ENCODE measurements at regions not wholly inside any gene's neighbourhood (a gene's known extent, or its start where the extent isn't known, plus 50 kb on each side); places are given as distances from the start of the nearest gene placed in this dataset.

DNA sequence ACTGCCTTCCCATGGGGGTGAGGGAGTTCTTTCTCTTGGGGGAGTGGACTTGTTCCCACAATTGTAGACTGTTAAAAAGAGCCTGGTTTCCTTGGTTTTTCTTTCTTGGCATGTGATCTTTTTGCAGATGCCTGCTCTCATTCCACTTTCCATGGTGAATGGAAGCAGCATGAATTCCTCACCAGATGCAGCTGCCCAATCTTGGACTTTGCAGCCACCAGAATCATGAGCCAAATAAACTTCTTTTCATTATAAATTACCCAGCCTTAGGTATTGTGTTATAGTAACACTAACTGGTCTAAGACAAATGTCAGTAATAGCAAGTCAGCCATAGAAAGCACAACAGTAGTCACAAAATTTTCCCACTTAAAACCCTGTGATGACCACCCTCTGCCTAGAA is 260.5 kb upstream of the THBS1 start:
- Histone ChIP-seq H3K36me3 (ENCODE audit: control insufficient read depth, insufficient read depth, low read length) (no peaks in the 10 kb centered on the region), H3K4me1 (ENCODE audit: control insufficient read depth, insufficient read depth, low read length, poor library complexity, severe bottlenecking) (no peaks in the 10 kb centered on the region), H3K9me3 (ENCODE audit: control insufficient read depth, low read length) (no peaks in the 10 kb centered on the region), H3K4me3 (ENCODE audit: insufficient read depth, low read depth, low read length, poor library complexity, severe bottlenecking) (no peak overlapping the region), H3K27ac (ENCODE audit: insufficient read depth, low read length, poor library complexity, severe bottlenecking) (no peak overlapping the region), H3K27me3 (replicated peaks; ENCODE audit: control insufficient read depth, insufficient read depth, low read length, poor library complexity, severe bottlenecking) (no peaks in the 10 kb centered on the region)
- no peak for DNase-seq

DNA sequence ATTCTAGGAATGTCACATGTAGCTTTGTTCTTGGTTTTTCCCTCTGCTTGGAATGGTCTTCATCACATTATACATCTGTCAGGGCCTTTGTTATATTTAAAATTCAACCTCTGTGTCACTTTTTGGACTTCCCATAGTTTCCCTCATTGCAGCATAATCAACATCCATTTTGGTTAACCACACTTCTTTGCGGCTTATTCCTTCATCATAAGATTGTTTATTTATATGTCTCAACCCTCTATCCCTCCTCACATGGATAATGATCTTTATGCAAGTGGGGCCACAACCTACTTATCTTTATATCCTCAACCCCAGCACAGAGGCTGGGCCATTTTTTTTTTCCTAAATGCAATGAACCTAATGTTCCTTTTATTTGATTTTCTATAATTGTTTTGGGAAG is 260.0 kb upstream of the THBS1 start:
- Histone ChIP-seq H3K27ac (ENCODE audit: insufficient read depth, low read length, poor library complexity, severe bottlenecking) (no peak overlapping the region), H3K4me1 (ENCODE audit: control insufficient read depth, insufficient read depth, low read length, poor library complexity, severe bottlenecking) (no peaks in the 10 kb centered on the region), H3K27me3 (replicated peaks; ENCODE audit: control insufficient read depth, insufficient read depth, low read length, poor library complexity, severe bottlenecking) (no peaks in the 10 kb centered on the region), H3K4me3 (ENCODE audit: insufficient read depth, low read depth, low read length, poor library complexity, severe bottlenecking) (no peak overlapping the region), H3K9me3 (ENCODE audit: control insufficient read depth, low read length) (no peaks in the 10 kb centered on the region), H3K36me3 (ENCODE audit: control insufficient read depth, insufficient read depth, low read length) (no peaks in the 10 kb centered on the region)
- DNase-seq, result no peak

DNA sequence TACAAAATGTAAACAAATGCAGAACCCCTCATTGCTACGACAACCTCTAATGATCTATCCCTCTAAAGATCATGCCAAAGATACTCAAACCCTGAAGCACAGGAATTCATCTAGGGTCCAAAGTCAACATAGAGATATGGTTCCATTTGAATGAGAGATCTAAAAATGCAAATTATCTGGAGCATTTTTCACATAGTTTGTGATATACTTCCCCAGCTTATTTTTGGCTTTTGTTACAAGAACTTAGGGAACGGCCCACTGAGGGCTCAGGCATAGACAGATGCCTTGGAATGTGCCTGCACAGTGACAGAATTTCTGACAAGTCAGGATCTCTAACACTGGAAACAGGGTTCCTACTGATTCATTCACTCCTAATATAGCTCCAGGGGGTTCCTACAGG is 258.9 kb upstream of the THBS1 start:
- Histone ChIP-seq H3K4me1 (ENCODE audit: control insufficient read depth, insufficient read depth, low read length, poor library complexity, severe bottlenecking) (no peaks in the 10 kb centered on the region), H3K27me3 (replicated peaks; ENCODE audit: control insufficient read depth, insufficient read depth, low read length, poor library complexity, severe bottlenecking) (peaks cover 2% of the 10 kb centered on the region), H3K4me3 (ENCODE audit: insufficient read depth, low read depth, low read length, poor library complexity, severe bottlenecking) (no peak overlapping the region), H3K36me3 (ENCODE audit: control insufficient read depth, insufficient read depth, low read length) (no peaks in the 10 kb centered on the region), H3K9me3 (ENCODE audit: control insufficient read depth, low read length) (no peaks in the 10 kb centered on the region), H3K27ac (ENCODE audit: insufficient read depth, low read length, poor library complexity, severe bottlenecking) (no peak overlapping the region)
- no peak for DNase-seq

DNA sequence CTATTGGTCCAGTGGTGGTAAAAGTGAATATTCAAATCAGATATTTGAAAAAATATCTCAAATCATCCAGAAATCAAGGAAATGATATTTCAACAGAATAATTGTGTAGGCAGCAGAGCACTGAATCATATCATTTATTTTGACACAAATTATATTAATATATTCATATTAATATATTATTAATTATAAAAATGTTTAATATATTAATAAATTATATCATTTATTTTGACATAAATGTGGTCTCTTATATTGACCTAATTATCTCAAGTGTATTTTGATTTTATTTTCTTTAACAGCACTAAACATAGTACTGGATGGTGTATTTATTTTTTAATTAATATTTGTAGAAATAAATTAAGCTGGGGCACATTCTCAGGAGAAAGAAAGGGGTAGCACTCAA is 257.7 kb upstream of the THBS1 start:
- Histone ChIP-seq H3K4me3 (ENCODE audit: insufficient read depth, low read depth, low read length, poor library complexity, severe bottlenecking) (no peak overlapping the region), H3K4me1 (ENCODE audit: control insufficient read depth, insufficient read depth, low read length, poor library complexity, severe bottlenecking) (no peaks in the 10 kb centered on the region), H3K27ac (ENCODE audit: insufficient read depth, low read length, poor library complexity, severe bottlenecking) (no peak overlapping the region), H3K36me3 (ENCODE audit: control insufficient read depth, insufficient read depth, low read length) (no peaks in the 10 kb centered on the region), H3K9me3 (ENCODE audit: control insufficient read depth, low read length) (no peaks in the 10 kb centered on the region), H3K27me3 (replicated peaks; ENCODE audit: control insufficient read depth, insufficient read depth, low read length, poor library complexity, severe bottlenecking) (peaks cover 2% of the 10 kb centered on the region)
- DNase-seq, result no peak

DNA sequence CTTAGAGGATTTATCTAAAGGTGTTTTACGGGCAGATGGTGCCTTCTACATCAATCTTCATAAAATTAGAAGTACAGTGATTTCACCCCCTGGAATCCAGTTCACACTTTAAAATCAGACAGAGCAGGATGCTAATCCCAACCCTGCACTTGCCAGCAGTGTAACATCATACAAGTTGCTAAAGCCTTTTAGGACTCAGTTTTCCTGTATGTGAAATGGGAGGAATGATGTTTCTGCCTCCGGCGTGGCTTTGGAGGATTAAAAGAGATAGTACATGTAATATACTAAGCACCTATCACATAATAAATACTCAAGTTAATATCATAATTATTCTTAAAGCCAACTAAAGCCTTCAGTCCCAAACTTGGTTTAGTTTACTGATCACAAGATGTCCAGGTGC is 257.2 kb upstream of the THBS1 start:
- no peak overlapping the region for H3K4me3 ChIP-seq (ENCODE audit: insufficient read depth, low read depth, low read length, poor library complexity, severe bottlenecking)
- H3K9me3 ChIP-seq (ENCODE audit: control insufficient read depth, low read length), result no peaks in the 10 kb centered on the region
- no peaks in the 10 kb centered on the region for H3K4me1 ChIP-seq (ENCODE audit: control insufficient read depth, insufficient read depth, low read length, poor library complexity, severe bottlenecking)
- no peak for DNase-seq
- H3K27me3 ChIP-seq (replicated peaks; ENCODE audit: control insufficient read depth, insufficient read depth, low read length, poor library complexity, severe bottlenecking), result peaks cover 2% of the 10 kb centered on the region
- H3K27ac ChIP-seq (ENCODE audit: insufficient read depth, low read length, poor library complexity, severe bottlenecking), result no peak overlapping the region
- no peaks in the 10 kb centered on the region for H3K36me3 ChIP-seq (ENCODE audit: control insufficient read depth, insufficient read depth, low read length)

DNA sequence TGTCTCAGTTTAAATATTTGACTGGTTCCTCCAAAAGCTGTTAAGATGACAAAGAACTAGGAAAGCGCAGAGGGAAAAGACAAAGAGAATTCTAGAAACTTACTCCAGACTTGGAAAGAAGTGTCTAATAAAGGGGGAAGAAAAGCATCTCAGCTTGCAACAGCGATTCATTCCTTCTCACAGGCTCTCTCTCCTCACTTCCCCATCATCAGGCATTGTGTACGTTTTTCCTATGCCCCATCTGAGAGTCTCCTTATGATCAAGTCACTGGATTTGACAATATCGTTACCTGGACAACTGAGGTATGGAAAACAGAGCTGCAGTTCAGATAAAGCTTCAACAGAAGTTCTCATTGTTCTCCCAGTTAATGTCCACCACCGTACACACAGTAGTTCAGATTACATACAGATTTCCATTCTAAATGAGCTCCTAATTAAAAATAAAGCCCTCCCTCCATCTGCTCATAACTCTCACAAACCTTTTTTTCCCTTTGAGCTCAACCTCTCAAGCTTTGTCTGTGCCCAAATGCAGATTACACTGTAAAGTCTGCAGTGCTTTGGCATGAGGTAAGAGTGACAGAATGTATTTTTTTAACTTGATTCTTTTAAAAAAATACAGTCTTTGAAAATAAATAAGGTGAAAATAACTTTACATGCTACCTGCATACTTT is 254.4 kb upstream of the THBS1 start:
- Histone ChIP-seq H3K27ac (ENCODE audit: insufficient read depth, low read length, poor library complexity, severe bottlenecking) (no peak overlapping the region), H3K4me1 (ENCODE audit: control insufficient read depth, insufficient read depth, low read length, poor library complexity, severe bottlenecking) (no peaks in the 10 kb centered on the region), H3K4me3 (ENCODE audit: insufficient read depth, low read depth, low read length, poor library complexity, severe bottlenecking) (no peak overlapping the region), H3K9me3 (ENCODE audit: control insufficient read depth, low read length) (no peaks in the 10 kb centered on the region), H3K36me3 (ENCODE audit: control insufficient read depth, insufficient read depth, low read length) (no peaks in the 10 kb centered on the region), H3K27me3 (replicated peaks; ENCODE audit: control insufficient read depth, insufficient read depth, low read length, poor library complexity, severe bottlenecking) (peaks cover 2% of the 10 kb centered on the region)
- no peak for DNase-seq

DNA sequence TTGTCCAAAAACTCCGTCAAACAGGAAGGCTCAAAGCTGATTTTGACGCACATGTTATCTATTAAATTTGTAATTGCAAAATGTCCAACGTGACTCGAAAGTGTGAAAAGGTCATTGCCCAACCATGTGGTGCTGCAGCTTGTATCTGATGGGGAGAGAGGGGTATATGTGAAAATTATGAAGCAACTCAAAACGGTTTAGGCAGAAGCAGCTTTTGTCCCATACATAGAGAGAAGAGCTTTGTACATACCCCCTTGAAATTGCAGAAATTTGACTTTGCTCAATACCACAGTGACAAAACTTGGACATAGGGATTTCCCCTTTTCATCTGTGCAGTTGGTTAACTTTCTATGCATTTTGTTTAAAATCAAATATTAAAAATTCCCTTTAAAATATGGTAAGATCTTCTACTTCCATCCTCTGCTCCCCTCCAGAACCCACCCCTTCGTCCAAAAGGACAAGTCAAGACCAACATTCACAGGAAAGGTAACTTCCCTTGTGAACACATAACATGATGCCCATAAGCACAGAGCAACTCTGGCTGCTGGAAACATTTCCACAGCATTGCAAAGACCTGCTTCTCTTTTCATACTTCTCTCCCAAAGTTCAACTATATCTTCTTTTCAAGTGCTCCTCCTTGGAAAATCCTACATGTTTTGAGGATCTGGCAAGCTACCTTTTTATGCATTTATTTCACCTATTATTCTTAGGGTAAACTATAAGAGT is 253.7 kb upstream of the THBS1 start:
- no peak overlapping the region for H3K27ac ChIP-seq (ENCODE audit: insufficient read depth, low read length, poor library complexity, severe bottlenecking)
- no peak for DNase-seq
- H3K4me3 ChIP-seq (ENCODE audit: insufficient read depth, low read depth, low read length, poor library complexity, severe bottlenecking), result no peak overlapping the region
- H3K9me3 ChIP-seq (ENCODE audit: control insufficient read depth, low read length), result no peaks in the 10 kb centered on the region
- H3K4me1 ChIP-seq (ENCODE audit: control insufficient read depth, insufficient read depth, low read length, poor library complexity, severe bottlenecking), result no peaks in the 10 kb centered on the region
- H3K27me3 ChIP-seq (replicated peaks; ENCODE audit: control insufficient read depth, insufficient read depth, low read length, poor library complexity, severe bottlenecking), result peaks cover 2% of the 10 kb centered on the region
- H3K36me3 ChIP-seq (ENCODE audit: control insufficient read depth, insufficient read depth, low read length), result no peaks in the 10 kb centered on the region

DNA sequence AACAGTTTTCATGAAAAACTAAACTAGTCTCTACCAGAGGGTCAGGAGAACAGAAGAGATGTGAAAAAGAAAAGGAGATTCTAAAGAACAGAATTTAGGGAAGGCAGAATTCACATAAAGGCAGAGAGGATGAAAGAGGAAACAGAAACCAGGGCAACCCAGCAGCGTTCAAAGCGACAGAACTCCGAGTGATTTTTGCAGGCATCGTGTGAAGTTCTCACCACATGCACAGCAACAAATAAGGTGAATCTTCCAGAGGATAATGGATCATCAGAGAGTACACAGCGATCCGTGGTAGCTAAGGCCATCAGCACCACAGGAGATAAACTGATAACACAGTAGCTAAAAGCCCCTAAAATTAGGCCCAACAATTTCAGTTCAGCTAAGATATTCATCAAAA is 250.8 kb upstream of the THBS1 start:
- no peak for DNase-seq
- peaks cover 2% of the 10 kb centered on the region for H3K27me3 ChIP-seq (replicated peaks; ENCODE audit: control insufficient read depth, insufficient read depth, low read length, poor library complexity, severe bottlenecking)
- H3K4me3 ChIP-seq (ENCODE audit: insufficient read depth, low read depth, low read length, poor library complexity, severe bottlenecking), result no peak overlapping the region
- H3K36me3 ChIP-seq (ENCODE audit: control insufficient read depth, insufficient read depth, low read length), result no peaks in the 10 kb centered on the region
- H3K27ac ChIP-seq (ENCODE audit: insufficient read depth, low read length, poor library complexity, severe bottlenecking), result no peak overlapping the region
- H3K4me1 ChIP-seq (ENCODE audit: control insufficient read depth, insufficient read depth, low read length, poor library complexity, severe bottlenecking), result no peaks in the 10 kb centered on the region
- no peaks in the 10 kb centered on the region for H3K9me3 ChIP-seq (ENCODE audit: control insufficient read depth, low read length)

DNA sequence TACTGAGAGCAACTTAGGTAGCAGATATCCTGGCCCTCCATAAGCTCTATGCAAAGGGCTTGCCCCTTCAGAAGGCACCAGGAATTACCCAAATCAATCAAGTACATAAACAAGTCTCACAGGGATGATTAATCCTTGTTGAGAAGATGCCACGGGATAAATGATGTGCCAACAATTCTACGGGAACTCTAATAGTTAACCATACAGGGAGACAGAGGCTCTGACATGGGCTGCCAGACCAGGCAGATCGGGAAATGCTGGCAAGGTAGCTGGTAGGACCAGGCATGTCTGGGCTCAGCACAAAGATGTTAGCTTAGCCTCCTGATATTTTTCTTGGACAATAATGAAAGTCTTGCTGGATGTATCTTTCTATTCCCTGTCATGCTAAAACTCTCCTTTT is 249.3 kb upstream of the THBS1 start:
- no peaks in the 10 kb centered on the region for H3K9me3 ChIP-seq (ENCODE audit: control insufficient read depth, low read length)
- no peaks in the 10 kb centered on the region for H3K36me3 ChIP-seq (ENCODE audit: control insufficient read depth, insufficient read depth, low read length)
- no peak overlapping the region for H3K27ac ChIP-seq (ENCODE audit: insufficient read depth, low read length, poor library complexity, severe bottlenecking)
- no peak overlapping the region for H3K4me3 ChIP-seq (ENCODE audit: insufficient read depth, low read depth, low read length, poor library complexity, severe bottlenecking)
- H3K27me3 ChIP-seq (replicated peaks; ENCODE audit: control insufficient read depth, insufficient read depth, low read length, poor library complexity, severe bottlenecking), result no peaks in the 10 kb centered on the region
- H3K4me1 ChIP-seq (ENCODE audit: control insufficient read depth, insufficient read depth, low read length, poor library complexity, severe bottlenecking), result no peaks in the 10 kb centered on the region
- no peak for DNase-seq

DNA sequence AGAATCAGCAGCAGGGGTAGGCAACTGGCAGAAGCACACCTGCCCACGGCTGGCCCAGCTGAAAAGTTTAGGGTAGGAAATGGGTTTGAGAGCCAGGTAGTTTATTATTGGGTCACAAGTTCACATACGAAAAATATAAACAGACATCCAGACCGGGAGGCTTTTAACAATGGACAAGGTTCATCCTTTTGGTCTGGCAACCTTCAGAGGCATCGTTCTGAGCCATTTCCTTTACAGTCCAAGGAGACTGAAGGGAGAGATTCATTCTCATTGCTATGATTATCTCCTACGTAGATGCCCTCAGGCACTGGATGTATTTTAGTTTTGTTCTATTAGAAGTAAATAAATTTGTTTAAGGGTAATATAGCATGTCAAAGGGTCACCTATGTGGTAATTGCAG is 248.0 kb upstream of the THBS1 start:
- Histone ChIP-seq H3K4me1 (ENCODE audit: control insufficient read depth, insufficient read depth, low read length, poor library complexity, severe bottlenecking) (no peaks in the 10 kb centered on the region), H3K27ac (ENCODE audit: insufficient read depth, low read length, poor library complexity, severe bottlenecking) (no peak overlapping the region), H3K9me3 (ENCODE audit: control insufficient read depth, low read length) (no peaks in the 10 kb centered on the region), H3K4me3 (ENCODE audit: insufficient read depth, low read depth, low read length, poor library complexity, severe bottlenecking) (no peak overlapping the region), H3K36me3 (ENCODE audit: control insufficient read depth, insufficient read depth, low read length) (no peaks in the 10 kb centered on the region), H3K27me3 (replicated peaks; ENCODE audit: control insufficient read depth, insufficient read depth, low read length, poor library complexity, severe bottlenecking) (no peaks in the 10 kb centered on the region)
- DNase-seq, result no peak
